ENCODE measurements at regions not wholly inside any gene's neighbourhood (a gene's known extent, or its start where the extent isn't known, plus 50 kb on each side); places are given as distances from the start of the nearest gene placed in this dataset.

- TF ChIP-seq CTCF (IDR thresholded peaks at IDR 0.05): no peak
- no peak for TF ChIP-seq POLR2A (IDR thresholded peaks at IDR 0.05)
- H3K4me3 ChIP-seq (ENCODE audit: low read depth, poor library complexity, severe bottlenecking): no peak overlapping the region
- DNase-seq (ENCODE audit: low spot score in 2 of 2): no peak
- intact Hi-C loops (cut with DNase I; ENCODE audit: low total_unique reads): no loop called here
- 46 to 48% methylated on average over 3 of the region's 3 CpGs for WGBS, 2 donors
Measured at GRCh38 chr2:2673406-2673805, 342.3 kb upstream of the MYT1L start.

DNA sequence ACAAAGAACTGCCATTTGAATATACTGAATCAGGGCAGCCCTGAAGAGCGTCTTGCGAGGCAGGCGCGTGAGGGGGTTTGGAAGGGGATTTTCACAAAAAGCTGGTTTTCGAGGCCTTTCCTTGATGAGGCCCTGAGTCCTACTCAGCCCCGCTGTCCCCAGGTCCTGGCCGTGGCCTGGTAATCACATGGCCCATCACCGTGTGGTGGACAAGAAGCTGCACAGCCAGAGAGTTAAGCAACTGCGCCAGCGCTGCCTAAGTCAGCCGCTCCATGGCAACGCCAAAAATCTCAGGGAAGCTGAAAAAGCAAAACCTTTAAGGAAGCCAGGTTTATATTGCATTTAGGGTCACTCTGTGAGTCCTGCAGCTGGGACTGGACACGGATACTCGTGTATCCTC lies 341.2 kb upstream of the MYT1L start:
- 80 to 89% methylated on average over 14 of the region's 14 CpGs for WGBS, 2 donors
- H3K4me3 ChIP-seq (ENCODE audit: low read depth, poor library complexity, severe bottlenecking): no peak overlapping the region
- intact Hi-C loops (cut with DNase I; ENCODE audit: low total_unique reads): no loop called here

DNA sequence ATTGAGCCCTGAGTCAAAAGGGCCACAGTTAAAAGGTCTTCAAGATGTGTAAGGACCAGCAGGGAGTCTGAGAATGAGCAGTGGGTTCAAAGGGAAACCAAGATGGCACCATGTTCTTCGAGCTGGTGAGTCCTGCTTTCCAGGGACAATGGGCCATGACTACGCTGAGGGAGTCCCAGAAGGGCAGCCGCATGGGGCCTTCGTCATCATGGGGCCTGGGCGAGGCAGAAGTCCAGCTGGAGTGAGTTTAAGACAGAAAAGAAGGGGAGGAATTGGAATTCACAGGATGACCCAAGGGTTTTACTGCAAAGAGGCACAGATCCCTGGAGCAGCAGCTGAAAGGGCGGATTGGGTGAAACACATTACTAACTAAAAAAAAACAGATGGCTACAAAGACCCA lies 340.8 kb upstream of the MYT1L start:
- TF ChIP-seq POLR2A (IDR thresholded peaks at IDR 0.05) (no peak), CTCF (IDR thresholded peaks at IDR 0.05) (no peak)
- DNase-seq (ENCODE audit: low spot score in 2 of 2): no peak
- intact Hi-C loops (cut with DNase I; ENCODE audit: low total_unique reads): no loop called here
- WGBS, 2 donors: 78 to 86% methylated on average over 6 of the region's 6 CpGs
- H3K4me3 ChIP-seq (ENCODE audit: low read depth, poor library complexity, severe bottlenecking): no peak overlapping the region

More for the DNA sequence above, 341.2 kb upstream of the MYT1L start:
- TF ChIP-seq CTCF (IDR thresholded peaks at IDR 0.05): no peak
- no peak for TF ChIP-seq POLR2A (IDR thresholded peaks at IDR 0.05)
- DNase-seq (ENCODE audit: low spot score in 2 of 2): no peak

DNA sequence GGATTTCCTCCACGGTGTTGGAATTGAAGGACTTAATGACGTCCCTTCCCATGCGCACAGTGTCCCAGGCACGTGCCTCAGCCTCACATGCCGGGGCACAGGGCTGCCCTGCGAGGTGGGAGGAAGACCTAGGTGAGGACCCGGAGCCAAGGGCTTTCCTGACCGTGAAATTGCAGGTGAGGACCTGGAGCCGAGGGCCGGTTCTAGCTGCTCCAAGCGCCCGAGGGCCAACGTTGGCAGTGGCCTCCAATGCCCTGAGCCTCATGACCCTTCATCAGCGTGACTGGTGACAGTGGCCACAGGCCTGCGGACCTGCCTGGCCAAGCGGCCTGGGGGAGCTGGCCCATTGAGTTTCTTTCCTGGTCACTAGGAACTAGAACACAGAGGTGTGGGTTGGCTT lies 338.2 kb upstream of the MYT1L start:
- DNase-seq (ENCODE audit: low spot score in 2 of 2): no peak
- WGBS, 2 donors: 85 to 87% methylated on average over 16 of the region's 16 CpGs
- TF ChIP-seq POLR2A (IDR thresholded peaks at IDR 0.05) (no peak), CTCF (IDR thresholded peaks at IDR 0.05) (no peak)
- intact Hi-C loops (cut with DNase I; ENCODE audit: low total_unique reads): no loop called here
- no peak overlapping the region for H3K4me3 ChIP-seq (ENCODE audit: low read depth, poor library complexity, severe bottlenecking)

GRCh38 chr2:2668681-2669265 lies 337.7 kb upstream of the MYT1L start:
- intact Hi-C loops (cut with DNase I; ENCODE audit: low total_unique reads): no loop called here
- no peak overlapping the region for H3K4me3 ChIP-seq (ENCODE audit: low read depth, poor library complexity, severe bottlenecking)
- DNase-seq (ENCODE audit: low spot score in 2 of 2): no peak
- 81 to 90% methylated on average over 18 to 21 of the region's 21 CpGs for WGBS, 2 donors
- TF ChIP-seq POLR2A (IDR thresholded peaks at IDR 0.05) (no peak), CTCF (IDR thresholded peaks at IDR 0.05) (no peak)

- H3K4me3 ChIP-seq (ENCODE audit: low read depth, poor library complexity, severe bottlenecking): no peak overlapping the region
- DNase-seq (ENCODE audit: low spot score in 2 of 2): no peak
- 87% methylated on average over 4 of the region's 4 CpGs for WGBS, 2 donors
- intact Hi-C loops (cut with DNase I; ENCODE audit: low total_unique reads): no loop called here
- TF ChIP-seq POLR2A (IDR thresholded peaks at IDR 0.05): no peak
- no peak for TF ChIP-seq CTCF (IDR thresholded peaks at IDR 0.05)
Measured at GRCh38 chr2:2667690-2668089, 336.6 kb upstream of the MYT1L start.

All from lower leg skin (tissue), 4 donors.